AG04450 (cell line): ENCODE measurements at regions not wholly inside any gene's neighbourhood (a gene's known extent, or its start where the extent isn't known, plus 50 kb on each side); places are given as distances from the start of the nearest gene placed in this dataset.

Source experiments
- CTCF ChIA-PET: fragments of 300-600, 350-600 bp; formaldehyde crosslinking; extraction: SDS; loops from one replicate; lab custom pipeline; 2022; ENCODE audit warnings: antibody characterized with exemption, inconsistent platforms; lab: Charles Lee
- POLR2A ChIA-PET: fragments of 350-600 bp; formaldehyde crosslinking; extraction: SDS; loops from one replicate; lab custom pipeline; 2021; ENCODE audit warnings: antibody characterized with exemption, inconsistent platforms; lab: Yijun Ruan, JAX
- DNase-seq: peaks from one replicate; pipeline ENCODE4 v3.0.0-alpha.2; 2011; ENCODE audit warnings: low read depth, low spot score
- H3K27ac ChIP-seq: one replicate; pipeline ENCODE4 v1.5.1; 2012; ENCODE audit warnings: low read depth, low read length, control low read depth
- H3K27me3 ChIP-seq: one replicate; pipeline ENCODE4 v1.6.0; 2012; ENCODE audit warnings: low read length; ENCODE audit not compliant: control insufficient read depth, insufficient read depth
- H3K4me3 ChIP-seq: 2 replicates; pipeline ENCODE4 v1.5.1; 2011; ENCODE audit warnings: mild to moderate bottlenecking, low read depth, low read length, control low read depth
- H3K9me3 ChIP-seq: 2 replicates; pipeline ENCODE4 v1.5.1; 2012; ENCODE audit warnings: low read length; ENCODE audit not compliant: control insufficient read depth, insufficient read depth
- TF ChIP-seq, protein P1 (sequence below): IDR thresholded peaks from 2 replicates; pipeline ENCODE4 v1.5.1; 2011; ENCODE audit warnings: low read depth, low read length, control low read depth, inconsistent platforms

DNA sequence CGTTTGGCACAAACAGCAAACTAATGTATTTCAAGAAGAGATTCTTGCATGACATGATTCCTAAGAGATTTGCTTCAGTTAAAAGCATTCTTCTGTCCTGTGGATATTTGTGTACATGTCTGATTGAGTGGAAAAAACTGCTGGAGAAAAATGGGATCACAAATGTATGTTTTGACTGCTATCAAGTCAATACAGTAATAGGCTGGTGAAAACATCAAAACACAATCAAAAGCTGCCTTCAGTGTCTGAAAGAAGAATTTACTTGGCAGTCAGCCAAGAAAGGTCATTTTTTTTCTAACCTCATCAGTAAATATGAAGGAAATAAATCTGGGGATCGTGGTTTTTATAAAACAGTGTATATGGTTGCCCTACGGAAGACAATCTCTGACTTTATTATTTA lies 1214.8 kb downstream of the NSUN3 start:
- POLR2A ChIA-PET = no interaction called here
- H3K27me3 ChIP-seq = no peaks in the 10 kb centered on the region
- no peak overlapping the region for H3K27ac ChIP-seq
- H3K9me3 ChIP-seq = no peaks in the 10 kb centered on the region; the same call in 1 of the 2 replicates
- TF ChIP-seq, protein P1, sequence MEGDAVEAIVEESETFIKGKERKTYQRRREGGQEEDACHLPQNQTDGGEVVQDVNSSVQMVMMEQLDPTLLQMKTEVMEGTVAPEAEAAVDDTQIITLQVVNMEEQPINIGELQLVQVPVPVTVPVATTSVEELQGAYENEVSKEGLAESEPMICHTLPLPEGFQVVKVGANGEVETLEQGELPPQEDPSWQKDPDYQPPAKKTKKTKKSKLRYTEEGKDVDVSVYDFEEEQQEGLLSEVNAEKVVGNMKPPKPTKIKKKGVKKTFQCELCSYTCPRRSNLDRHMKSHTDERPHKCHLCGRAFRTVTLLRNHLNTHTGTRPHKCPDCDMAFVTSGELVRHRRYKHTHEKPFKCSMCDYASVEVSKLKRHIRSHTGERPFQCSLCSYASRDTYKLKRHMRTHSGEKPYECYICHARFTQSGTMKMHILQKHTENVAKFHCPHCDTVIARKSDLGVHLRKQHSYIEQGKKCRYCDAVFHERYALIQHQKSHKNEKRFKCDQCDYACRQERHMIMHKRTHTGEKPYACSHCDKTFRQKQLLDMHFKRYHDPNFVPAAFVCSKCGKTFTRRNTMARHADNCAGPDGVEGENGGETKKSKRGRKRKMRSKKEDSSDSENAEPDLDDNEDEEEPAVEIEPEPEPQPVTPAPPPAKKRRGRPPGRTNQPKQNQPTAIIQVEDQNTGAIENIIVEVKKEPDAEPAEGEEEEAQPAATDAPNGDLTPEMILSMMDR = no peak
- CTCF ChIA-PET = no interaction called here
- H3K4me3 ChIP-seq = no peak overlapping the region
- no peak for DNase-seq

DNA sequence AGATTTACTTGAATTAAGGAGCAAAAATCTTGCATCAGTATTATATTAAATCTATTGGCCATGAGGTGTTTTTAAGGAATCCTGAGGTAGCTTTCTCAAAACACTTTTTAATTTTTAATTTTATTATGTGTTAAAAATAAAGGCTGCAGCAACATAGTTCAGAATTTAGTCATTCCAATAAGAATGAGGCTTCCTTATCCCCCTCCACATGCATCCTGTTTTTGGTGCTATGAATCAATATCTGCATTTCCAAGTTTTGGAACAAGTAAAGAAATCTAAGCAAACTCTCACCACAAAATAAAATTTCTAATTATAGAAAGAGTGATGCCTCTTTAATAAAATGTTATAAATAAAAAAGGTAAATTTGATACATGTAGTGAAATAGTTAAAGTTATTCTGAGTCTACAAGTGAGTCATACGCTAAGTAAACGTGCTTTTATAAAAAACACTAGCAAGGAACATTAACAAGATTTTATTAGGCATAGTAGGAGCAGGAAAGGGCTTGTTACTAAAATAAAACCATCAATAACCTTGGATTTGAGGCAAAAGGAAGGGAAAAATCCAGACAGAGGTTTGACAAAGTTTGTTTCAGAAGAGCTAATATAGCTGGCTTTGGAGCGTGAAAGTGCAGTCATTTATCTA lies 1218.0 kb downstream of the NSUN3 start:
- CTCF ChIA-PET = interaction anchor here (0.6 kb wide), 1 partner anchor 29 kb away, joined by 3 read pairs; no protein-coding TSS in a partner anchor
- TF ChIP-seq, protein P1 = no peak
- no peak overlapping the region for H3K4me3 ChIP-seq
- POLR2A ChIA-PET = no interaction called here
- H3K27ac ChIP-seq = no peak overlapping the region
- no peak for DNase-seq
- no peaks in the 10 kb centered on the region for H3K27me3 ChIP-seq
- no peaks in the 10 kb centered on the region; the same call in 1 of the 2 replicates for H3K9me3 ChIP-seq

DNA sequence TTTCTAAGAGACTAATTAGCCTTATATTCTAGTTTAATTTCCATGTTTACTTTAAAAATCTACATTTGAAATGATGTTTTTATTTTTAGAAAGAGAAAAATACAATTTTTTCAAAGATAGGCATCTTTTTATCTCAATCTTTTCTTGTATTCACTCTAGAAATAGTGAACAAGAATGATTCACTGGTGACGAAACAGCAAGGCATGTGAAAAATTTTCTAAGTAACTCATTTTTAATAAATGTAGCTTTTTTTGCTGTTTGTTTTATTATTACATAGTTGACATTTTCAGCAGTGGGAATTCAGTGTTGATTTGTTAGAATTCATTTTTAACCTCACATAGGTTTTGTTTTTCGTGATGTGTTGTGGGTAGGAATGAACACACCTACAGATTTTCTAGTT lies 1226.4 kb downstream of the NSUN3 start:
- peaks cover 4% of the 10 kb centered on the region for H3K9me3 ChIP-seq
- TF ChIP-seq, protein P1 = no peak
- no peak for DNase-seq
- no peak overlapping the region for H3K4me3 ChIP-seq
- no peaks in the 10 kb centered on the region for H3K27me3 ChIP-seq
- CTCF ChIA-PET = no interaction called here
- POLR2A ChIA-PET = no interaction called here
- H3K27ac ChIP-seq = no peak overlapping the region

DNA sequence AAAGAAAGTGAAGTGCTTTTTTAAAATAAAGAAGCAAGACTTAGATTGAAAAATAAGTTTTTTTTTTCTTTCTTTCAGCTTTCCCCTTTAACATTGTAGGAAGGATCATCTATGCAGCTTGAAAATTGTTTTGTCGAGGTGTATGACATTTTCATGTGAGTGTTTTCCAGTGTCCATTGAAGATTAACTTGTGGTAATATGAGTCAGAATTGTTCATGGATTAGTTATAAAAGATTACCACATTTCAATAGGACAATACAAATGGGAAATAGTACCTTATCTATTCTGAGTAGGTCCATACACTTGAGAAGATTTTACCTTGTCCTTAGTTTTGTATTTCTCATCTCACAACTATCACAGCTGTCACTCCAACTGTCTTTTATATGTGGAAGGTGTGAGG lies 1234.7 kb downstream of the NSUN3 start:
- no peak for DNase-seq
- Histone ChIP-seq H3K4me3 (no peak overlapping the region), H3K27me3 (no peaks in the 10 kb centered on the region), H3K9me3 (no peaks in the 10 kb centered on the region), H3K27ac (no peak overlapping the region)
- TF ChIP-seq, protein P1 = no peak
- ChIA-PET CTCF (no interaction called here), POLR2A (no interaction called here)

DNA sequence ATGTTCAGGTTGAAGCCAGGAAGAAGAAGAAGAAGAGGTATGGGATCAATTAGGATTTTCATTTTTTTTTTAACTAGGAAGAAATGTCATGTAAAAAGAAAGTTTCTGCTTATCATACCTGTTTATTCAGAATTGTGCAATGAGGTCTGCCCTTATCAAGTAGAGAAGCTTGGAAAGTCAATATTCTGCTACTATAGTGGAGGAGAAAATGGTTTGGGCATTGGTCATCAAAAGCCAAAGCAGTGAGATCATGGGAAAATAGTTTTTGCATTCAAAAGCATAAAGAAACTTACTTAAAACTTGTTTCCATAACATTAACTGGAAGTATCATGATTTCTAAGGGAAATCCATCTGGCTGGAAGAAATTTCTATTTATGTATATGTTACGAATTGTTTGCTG lies 1239.2 kb downstream of the NSUN3 start:
- ChIA-PET POLR2A (no interaction called here), CTCF (no interaction called here)
- TF ChIP-seq, protein P1 = no peak
- H3K27ac ChIP-seq = no peak overlapping the region
- H3K27me3 ChIP-seq = no peaks in the 10 kb centered on the region
- H3K9me3 ChIP-seq = no peaks in the 10 kb centered on the region
- DNase-seq = peak; percentile 11
- H3K4me3 ChIP-seq = no peak overlapping the region
